GM19395 (cell line): ENCODE measurements at regions not wholly inside any gene's neighbourhood (a gene's known extent, or its start where the extent isn't known, plus 50 kb on each side); places are given as distances from the start of the nearest gene placed in this dataset.

ENCODE experiments used
- ATAC-seq: cut with Tn5 transposase; IDR thresholded peaks from one replicate; pipeline ENCODE4 v1.9.1; 2021; ENCODE audit warnings: mild to moderate bottlenecking, moderate library complexity; ENCODE audit not compliant: unreplicated experiment

DNA sequence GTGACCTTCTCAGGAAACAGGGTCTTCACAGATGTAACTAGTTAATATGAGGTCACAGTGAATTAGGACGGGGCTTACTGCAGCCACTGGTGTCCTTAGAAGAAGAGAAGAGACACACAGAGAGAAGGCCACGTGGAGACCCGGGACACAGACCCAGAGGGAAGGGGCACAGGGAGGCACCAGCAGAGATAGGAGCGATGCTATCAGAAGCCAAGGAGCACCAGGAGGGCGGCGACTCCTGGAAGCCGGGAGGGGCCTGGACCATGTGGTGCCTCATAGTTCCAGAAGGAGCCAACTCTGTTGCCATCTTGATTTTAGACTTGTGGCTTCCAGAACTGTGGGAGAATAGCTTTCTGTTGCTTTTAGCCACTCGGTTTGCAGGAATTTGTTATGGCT lies 505.9 kb downstream of the TCERG1L start:
- no peak for ATAC-seq

DNA sequence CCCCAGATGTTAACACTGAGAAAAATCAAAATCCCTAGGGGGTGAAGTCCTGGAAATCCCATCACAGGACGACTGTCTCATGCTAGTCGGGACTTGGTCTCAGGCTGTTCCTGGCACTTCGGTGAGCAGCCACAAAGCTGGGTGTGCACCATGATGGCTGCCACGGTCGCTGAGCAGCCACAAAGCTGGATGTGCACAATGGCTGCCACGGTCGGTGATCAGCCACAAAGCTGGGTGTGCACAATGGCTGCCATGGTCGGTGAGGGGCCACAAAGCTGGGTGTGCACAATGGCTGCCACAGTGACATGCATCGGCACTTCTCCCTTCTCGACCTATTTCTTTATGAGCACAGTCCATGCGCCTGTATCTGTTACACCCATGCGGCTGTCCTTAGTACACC lies 505.1 kb downstream of the TCERG1L start:
- no peak for ATAC-seq

DNA sequence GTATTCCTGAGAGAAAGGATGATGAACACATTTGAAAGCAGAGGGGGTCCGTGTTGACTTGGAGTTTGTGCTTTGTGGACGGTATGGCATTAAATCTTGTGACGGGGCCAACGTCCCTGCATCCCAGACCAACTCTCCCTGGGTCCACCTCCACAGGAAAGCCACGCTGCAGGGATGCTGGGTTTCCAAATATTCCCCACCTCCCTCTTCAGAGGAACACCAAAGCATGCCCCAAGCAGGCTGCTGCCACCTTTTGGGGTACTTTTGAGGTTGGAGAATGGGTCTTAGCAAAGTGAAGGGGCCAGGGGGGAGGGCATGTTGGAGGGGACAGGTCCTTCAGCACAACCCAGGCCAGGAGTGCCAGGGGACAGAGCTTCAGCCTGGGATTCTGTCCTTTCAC lies 504.4 kb downstream of the TCERG1L start:
- no peak for ATAC-seq

DNA sequence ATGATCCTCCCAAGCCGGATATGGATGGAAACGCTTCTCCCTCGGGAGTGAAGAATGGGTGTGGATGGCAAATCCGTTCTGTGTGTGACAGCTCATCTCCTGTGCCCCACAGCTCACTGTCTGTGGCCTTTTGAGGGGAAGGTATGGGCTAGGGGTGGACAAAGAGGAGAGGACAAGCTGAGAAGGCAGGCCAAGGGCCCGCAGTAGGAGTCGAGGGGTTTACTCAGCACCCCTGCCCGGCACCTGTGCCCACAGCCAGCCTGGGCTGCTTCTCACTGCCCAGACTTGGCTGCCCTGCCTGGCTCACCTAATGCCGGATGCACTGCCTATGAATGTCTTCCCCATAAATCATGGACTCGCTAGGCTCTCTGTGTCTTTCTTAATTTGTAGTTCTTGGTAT lies 503.8 kb downstream of the TCERG1L start:
- no peak for ATAC-seq

DNA sequence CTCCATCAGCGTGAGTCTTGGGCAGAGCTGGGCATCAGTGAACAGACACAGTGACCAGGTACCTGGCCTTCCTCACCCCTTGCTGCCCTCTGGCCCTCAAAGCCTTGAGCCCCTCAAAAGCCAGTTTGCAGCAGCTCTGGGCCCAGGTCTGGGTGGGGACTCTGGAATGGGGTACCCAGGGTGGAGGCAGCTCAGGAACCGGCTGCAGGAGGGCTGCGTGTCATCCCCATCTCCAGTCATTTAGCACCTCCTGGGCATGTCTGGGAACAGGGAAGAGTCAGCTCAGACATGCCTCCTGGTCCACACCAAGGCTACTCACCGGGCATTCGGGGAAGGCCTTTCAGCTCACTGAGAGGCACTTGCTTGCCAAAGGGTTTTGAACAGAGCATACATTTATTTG lies 503.3 kb downstream of the TCERG1L start:
- ATAC-seq: no peak

DNA sequence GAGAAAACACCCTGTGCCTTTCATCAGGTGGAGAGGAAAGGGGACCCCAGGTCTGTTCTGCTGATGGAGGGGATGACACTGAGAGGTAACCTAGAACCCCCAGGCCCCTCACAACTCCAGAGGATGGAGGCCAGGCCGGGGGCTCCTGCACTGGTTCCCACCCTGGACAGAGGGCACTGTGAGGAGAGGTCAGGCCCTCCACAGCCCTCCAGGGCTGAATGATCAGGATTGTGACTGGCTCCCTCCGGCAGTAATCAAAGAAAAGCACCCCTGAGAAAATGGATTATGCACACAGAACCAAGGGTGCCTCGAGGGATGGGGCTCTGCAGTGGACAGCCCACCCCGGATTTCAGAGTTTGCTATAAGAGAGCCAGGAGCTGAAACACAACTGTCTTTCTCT lies 502.8 kb downstream of the TCERG1L start:
- no peak for ATAC-seq

DNA sequence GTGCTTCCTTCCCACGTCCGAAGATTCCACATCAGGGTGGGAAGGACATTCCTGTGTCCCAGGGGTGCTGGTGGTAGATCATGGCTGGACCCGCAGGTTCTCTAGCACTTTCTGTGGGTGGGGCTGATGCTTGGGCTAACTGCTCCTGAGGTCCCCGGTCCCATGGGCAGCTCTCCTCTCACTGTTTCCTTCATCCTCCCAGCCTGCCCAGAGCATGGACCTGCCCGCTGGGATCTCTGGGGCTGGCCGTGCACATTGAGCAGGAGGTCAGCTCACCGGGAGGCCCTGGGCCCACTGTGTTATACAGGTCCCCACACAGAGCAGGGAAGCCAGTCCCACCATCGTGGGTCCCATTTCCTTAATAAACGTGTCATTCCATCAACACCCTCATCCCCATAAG lies 502.3 kb downstream of the TCERG1L start:
- no peak for ATAC-seq

DNA sequence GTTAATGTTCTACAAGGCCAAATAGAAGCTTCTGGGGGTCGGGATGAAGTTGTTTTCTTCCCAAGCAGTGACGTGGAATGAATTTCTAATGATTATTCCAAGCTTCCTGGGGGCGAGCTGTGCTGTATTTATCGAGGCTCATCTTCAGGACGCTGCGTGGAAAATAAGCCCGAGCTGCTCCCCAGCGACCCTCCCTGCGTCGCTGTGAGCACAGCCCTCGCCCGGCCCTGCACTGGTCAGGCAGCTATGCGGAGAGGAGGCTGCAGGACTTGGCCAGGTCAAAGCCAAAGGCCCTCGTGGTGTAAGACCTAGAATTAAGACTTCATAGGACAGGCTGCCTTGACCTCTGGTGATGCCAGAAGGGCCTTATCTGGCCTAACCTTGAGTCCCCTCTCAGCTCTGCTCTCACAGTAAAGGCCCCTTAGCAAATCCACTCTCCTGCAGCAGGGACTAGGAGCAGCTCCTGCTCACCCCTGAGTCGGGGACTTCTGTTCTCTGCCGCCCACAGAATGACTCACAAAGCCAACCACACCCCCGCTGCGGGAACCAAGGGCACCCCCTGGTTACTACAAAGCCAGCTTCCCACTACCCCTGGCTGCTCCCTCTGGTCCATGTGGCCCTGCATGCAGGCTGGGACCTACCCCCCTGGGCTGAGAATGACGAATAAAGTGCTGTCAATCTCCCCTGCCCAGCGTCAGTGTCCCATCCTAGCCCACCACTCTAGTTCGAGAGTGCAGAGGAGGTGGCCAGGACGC lies 501.6 kb downstream of the TCERG1L start:
- no peak for ATAC-seq

DNA sequence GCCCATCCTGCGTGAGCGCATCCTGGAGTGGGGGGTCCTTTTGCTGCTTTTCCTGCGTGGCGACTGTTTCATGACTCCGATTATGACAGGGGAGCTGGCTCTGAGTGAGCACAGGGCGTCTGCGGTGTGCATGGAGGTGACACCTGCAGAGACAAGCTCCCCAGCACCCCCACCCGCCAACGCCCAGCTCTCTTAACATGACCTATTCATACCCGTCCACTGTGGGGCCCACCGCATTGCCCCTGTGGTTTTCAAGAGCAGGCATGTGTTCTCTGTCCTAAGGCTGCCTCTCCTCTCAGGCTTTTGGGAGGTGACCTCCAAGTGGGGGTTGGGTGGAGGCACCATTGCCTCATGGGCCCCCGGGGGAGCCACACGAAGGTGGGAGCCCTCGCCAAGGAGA lies 500.7 kb downstream of the TCERG1L start:
- ATAC-seq: no peak

DNA sequence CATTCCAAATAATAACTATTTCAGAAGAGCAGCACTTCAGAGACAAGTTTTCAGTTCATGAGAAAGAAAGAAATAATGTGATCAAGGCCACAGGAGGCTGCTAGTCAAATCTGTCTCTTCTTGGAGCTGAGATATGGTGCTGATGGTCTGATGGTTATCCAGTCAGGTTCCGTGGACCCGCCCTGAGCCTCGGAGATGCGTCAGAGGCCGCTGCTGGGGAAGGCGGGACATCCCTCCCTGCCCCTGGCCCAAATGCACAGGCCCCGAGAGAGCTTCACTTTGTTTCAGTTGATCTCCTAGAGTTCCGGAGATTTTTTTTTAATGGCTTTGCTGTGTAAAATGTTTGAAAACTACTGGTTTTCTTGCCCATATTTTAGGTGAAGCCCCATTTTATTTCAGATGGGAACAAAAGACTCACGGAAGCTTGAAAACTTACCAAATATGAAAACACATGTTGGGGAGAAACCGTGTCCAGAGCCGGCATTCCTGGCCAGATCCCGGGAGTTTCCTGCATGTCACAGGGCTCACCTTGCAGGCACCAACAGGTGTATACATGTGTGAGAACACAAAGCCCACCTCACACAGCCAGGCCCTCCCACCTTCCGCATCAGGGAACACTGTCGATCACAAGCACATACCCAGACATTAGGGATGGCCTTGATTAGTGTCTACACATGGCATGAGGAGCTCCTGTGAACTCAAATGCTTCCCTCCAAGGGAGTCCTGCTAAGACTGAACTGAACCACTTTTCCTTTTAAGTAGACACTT lies 499.0 kb downstream of the TCERG1L start:
- no peak for ATAC-seq

DNA sequence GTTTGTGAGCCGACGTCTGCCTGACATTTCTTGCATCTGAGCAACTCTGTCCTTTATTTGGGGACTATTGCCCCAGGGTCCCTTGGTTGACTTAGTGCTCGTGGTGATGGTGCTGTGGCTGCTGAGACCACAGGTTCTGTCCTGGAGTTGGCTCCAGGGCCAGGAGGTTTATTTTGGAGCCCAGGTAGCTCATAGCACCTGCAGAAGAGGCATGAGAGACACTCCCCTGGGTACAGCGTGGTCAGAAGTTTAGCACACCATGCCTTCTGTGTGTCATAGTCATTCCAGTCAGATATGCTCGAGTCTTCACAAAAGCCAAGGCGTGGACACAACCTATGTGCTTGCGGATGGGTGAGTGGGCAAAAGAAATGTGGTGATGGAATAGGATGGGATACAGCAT lies 496.9 kb downstream of the TCERG1L start:
- ATAC-seq: no peak

DNA sequence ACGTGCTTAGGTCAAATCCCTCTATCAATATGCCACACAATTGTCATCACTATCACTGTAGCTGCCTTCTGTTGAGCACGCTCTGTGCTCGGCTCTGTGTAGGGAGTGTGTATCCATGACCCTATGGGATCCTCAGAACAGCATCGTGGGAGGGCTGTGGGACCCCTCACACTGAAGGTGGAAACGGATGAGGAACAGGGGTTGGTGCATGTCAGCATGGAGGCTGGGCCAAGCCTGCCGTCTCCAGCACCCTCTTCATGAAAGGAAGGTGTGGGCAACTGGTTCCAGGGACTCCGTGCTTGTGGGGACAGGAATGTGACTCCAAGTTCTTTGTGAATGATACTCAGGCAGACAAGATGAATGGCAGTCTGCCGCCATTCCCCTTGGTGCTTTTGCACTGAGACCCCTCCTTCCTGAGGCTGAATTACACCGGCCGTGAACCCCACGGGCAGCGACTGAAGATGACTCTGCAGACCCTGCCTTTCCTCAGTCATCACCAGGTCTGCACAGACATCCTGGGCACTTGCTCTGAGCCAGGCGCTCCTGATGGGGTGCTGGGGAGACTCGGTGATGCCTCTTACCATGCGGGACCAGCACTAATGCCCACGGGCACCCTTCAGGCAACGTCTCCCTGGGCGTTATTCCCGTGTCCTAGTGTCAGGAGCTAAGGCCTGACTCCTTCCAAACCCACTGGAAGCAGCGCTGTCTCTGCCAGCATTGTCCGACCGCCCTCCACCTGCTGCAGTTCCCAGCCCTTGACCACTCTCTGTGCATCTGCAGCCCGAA lies 495.2 kb downstream of the TCERG1L start:
- no peak for ATAC-seq

DNA sequence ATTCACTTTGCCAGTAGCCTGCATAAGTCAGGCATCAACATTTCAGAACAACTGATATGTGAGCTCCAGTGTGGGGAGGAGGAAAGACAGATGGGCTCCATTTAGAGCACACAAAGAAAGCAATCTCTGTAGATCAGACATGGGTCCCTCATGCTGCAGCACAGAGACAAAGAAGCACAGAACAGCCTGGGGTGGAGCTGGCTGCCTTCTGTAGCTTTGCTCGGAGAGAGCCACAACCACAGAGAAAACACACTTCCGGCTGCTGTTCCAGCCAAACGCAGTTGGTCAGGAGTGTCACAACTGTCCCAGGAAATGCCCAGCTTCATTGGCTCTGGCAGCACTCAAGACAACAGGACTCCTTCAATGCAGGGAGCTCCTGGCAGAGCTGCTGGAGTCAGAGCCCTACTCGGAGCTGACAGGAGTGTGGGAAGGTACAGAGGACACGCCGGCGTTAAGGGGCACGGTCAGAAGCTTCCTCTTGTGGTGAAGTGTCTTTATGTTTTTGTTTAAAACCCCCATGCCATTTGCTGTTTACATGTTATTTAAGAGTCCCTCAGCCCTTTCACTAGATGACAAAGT lies 494.4 kb downstream of the TCERG1L start:
- ATAC-seq: no peak

DNA sequence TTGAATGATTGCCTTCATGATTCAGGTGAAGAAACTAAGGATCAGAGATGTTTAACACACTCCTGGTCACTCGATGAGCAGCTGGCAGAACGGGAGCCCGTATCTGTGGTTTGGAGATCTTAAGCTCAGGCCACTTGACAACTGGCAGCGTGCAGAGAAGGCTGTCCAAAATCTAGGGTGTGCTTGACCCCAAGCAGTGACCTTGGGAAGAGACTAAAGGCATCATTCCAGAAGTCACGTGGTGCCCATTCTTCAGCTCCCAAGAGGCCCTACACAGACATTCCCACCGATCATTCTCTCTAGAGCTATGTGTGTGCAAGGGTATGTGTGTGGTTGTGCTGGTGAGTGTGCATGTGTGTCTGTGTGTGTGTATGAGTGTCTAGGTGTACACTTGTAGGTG lies 493.8 kb downstream of the TCERG1L start:
- no peak for ATAC-seq

DNA sequence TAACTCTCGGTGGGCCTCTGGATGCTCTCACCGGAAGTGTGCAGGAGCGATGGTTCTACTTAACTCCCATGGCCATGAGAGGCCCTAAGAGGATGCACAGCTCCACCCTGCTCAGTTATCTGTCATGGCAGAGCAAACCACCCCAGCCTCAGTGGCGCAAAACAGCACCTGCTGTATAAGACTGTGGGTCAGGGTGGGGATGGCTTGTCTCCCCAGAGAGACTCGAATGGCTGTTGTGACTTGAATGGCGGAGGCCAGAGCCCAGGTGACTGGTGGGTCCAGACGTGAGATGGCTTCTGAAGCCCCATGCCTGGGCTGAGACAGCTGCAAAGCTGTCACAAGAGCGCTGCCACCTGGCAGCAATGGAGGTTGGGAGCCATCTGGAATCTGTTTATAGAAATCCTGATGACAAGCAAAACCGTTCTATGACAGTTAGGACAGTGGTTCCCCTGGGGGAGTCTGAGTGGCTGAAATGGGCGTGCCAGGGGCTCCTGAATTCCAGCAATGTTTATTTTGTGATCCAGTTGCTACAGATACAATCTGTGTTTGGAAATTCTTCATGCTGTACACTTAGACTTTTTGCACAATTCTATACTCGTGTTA lies 490.5 kb downstream of the TCERG1L start:
- ATAC-seq: no peak

DNA sequence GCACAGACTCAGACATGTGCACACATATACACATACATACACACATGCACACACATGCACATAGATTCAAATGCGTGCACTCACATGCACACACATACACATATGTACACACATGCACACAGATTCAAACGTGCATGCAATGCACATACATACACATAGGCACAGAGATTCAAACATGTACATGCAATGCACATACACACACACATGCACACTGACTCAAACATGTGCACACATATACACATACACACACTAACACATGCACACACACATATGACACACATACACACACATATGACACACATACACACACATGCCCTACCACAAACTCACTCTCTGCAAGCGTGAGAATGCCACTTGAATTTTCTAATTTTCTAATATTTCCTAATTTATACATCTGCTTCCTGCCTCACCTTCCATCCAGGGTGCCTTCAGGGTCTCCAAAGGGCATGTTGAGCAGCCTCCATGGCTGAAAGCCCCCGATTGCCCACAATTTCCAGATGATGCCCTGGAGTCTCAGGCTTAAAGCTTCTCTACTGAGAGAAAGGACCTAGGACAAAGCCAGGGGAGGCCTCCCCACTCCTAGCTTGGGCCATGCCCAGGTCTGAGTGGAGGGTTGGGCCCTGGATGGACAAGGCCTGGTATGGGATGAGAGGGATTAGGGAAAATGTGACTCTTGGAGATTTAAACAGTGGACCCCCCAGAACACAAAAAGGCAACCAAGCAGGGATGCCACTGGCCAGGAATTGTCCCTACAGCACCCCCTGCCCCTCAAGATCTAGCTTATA lies 487.1 kb downstream of the TCERG1L start:
- no peak for ATAC-seq

DNA sequence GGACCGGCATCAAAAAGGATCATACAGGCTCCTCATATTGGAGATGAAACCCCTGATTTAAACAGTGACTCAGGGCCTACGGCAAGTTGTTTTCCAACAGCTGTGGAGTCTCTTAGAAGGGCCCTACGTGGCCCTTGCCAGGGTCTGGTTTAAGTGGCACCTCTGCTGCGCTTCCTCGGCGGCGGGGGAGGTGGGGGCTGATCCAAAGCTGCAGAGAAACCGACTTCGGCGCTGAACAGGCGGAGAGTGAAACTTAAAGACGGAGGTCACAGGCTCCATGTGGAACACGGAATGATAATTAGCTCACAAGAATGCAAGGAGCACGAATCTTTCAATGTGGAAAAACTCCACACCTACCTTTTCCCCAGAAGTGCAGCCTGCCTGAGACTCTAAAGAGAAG lies 477.9 kb downstream of the TCERG1L start:
- no peak for ATAC-seq

DNA sequence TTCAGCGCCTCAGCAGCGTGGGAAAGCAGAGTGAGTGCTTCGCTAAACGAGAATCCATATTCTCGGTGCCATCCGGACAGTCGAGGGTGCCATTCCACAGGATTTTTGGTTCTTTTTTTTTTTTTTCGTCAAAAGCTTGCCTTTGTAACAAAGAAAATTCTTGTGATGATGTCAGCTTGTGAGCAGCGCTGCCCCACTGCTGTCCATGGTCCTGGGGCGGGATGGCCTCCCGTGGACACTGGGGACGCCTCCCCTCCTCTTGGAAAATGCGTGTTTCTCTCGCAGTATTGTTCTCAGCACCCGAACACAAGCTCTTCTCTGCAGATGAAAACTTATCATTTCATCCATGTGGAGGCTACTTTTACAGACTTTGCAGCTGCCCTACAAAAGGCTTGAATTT lies 477.4 kb downstream of the TCERG1L start:
- ATAC-seq: no peak

DNA sequence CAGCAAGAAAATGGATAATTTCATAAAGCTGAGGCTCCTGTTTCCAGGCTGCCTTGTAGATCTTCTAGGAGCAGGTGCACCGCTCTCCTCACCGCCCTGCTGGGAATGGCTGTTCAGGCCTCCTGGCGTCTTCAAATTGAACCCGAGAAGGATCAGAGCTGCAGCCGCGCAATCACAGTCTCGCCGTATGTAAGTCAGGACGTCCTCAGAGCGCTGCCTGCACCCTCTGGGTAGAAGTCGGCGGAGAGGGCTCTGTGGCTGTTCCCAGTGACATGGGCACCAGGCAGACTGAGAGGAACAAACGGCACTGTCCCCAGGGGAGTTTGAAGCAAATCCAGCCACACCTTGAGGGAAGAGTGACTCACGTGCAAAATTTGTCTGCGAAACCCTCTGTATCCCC lies 476.9 kb downstream of the TCERG1L start:
- ATAC-seq: no peak

DNA sequence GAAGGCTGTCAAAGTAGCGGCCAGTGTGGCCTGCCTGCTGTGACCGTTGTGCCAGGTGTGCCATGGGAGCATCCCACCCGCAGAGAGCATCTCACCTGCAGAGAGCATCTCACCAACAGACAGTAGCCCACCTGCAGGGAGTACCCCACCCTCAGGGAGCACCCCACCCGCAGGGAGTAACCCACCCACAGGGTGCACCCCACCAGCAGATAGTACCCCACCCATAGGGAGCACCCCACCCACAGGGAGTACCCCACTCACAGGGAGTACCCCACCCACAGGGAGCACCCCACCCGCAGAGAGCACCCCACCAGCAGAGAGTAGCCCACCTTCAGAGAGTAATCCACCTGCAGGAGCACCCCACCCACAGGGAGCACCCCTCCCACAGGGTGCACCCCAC lies 476.5 kb downstream of the TCERG1L start:
- ATAC-seq: no peak
